Activated T-cell treated with anti-CD3 and anti-CD28 coated beads for 24 hours (primary cell): ENCODE measurements at regions not wholly inside any gene's neighbourhood (a gene's known extent, or its start where the extent isn't known, plus 50 kb on each side); places are given as distances from the start of the nearest gene placed in this dataset.
"Not testable (repeated sequence)": the region's sequence is repeated elsewhere in the genome, so short reads cannot be mapped to it uniquely, and the experiment has no call there.

ENCODE experiments used
- DNase-seq: peaks from one replicate; pipeline ENCODE4 v3.0.0-alpha.2; 2020; ENCODE audit warnings: low read depth

- DNase-seq: no peak
Measured at GRCh38 chr4:155032521-155033229, 175.8 kb upstream of the NPY2R start.

GRCh38 chr4:155033604-155034003 is 174.8 kb upstream of the NPY2R start:
- no peak for DNase-seq

GRCh38 chr4:155037031-155037430 is 171.4 kb upstream of the NPY2R start:
- DNase-seq: no peak

- no peak for DNase-seq
Measured at GRCh38 chr4:155038459-155038858, 170.0 kb upstream of the NPY2R start.

DNA sequence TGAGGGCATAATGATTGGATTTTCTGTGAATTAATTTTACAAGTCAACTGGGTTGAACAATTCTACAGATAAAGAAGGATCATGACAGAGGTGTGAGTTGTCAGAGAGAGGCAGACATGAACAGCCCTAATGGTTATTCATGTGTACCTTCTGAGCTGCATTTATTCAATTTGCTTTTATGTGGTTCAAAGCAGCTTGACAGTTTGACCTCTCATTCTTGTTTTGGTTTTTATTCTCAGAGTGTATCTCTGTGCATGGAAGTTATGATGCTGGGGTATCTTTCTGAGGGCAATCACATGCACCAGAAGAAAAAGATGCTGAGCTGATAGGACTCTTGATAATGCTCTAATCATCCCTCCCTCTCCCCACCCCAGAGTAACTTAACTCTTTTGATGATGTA is 169.3 kb upstream of the NPY2R start:
- DNase-seq: no peak

DNA sequence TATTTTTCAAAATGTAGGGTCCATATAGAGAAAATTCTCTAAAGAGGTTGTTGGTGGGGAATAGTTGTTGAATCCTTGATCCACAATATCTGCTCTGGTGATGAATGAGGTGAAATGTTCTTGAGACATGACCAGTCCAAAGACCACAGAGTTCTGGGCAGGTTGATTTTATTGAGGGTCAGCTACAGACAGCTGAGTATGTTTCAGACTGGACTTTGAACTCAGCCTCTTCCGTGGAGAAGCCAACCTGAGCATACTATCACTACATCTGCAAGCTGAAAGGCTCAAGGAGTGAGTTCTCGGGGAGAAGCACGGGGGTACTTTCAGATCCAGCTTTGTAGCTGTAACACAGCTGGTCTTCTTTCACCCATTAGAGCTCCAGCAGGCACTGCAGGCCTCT is 168.4 kb upstream of the NPY2R start:
- DNase-seq: no peak

- DNase-seq: no peak
Measured at GRCh38 chr4:155042014-155042413, 166.4 kb upstream of the NPY2R start.

- not testable (repeated sequence) for DNase-seq
Measured at GRCh38 chr4:155044251-155044650, 164.2 kb upstream of the NPY2R start.

- DNase-seq: no peak
Measured at GRCh38 chr4:155047755-155048154, 160.7 kb upstream of the NPY2R start.

DNA sequence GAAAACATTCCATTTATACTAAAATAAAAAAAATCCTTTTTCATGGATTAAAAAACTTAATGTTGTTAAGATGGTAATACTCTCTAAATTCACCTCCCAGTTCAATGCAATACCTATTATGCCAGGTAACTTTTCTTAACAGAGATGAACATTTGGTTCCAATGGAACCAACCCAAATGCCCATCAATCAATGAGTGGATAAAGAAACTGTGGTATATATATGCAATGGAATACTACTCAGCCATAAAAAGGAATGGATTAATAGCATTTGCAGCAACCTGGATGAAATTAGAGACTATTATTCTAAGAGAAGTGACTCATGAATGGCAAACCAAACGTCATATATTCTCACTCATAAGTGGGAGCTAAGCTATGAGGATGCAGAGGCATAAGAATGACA is 154.4 kb upstream of the NPY2R start:
- not testable (repeated sequence) for DNase-seq

DNA sequence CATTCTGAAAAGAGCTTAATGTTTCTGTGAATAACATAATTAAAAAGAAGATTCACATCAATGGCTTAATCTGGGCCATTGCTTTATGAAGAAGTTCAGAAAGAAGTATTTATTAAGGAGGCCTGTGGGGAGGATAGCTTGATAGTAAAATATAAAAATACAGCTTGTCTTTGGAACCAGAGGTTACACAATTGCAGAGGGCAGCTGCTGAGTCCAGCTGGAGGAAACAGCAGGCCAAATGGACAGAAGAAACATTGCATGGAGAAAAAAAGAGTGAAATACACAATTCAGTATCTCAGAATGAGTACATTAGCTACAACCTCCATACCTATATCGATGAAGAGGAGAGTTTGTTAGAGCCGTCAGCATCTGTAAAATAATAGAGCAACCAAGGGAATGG is 148.0 kb upstream of the NPY2R start:
- no peak for DNase-seq

DNA sequence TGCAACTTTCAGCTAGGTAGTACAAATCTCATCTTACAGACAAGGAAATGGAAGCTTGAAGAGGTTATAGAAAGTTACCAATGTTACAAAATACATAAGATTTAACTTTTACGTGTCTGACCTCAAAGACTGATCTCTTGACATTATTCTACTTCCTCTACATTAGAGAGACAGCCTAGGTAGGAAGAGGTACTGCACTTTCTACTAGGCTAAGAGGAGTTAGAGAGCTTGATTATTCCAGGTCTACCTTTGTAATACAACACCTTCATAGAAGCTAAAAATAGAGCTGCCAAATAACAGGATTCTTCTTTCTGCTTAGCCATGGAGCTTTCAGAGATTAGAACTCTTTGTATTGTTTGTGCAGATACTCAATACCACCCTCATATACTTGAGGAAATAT is 147.6 kb upstream of the NPY2R start:
- no peak for DNase-seq

GRCh38 chr4:155062948-155063347 is 145.5 kb upstream of the NPY2R start:
- DNase-seq: no peak

DNA sequence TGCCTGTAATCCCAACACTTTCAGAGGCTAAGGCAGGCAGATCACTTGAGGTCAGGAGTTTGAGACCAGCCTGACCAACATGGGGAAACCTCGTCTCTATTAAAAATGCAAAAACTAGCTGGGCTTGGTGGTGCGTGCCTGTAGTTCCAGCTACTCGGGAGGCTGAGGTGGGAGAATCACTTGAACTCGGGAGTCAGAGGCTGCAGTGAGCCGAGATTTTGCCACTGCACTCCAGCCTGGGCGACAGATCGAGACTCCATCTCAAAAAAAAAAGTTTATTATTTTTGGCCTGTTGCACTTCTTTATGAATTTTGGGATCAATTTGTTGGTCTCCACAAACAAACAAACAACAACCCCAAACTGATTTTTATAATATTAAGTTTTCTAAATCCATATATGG is 143.5 kb upstream of the NPY2R start:
- DNase-seq: not testable (repeated sequence)

DNA sequence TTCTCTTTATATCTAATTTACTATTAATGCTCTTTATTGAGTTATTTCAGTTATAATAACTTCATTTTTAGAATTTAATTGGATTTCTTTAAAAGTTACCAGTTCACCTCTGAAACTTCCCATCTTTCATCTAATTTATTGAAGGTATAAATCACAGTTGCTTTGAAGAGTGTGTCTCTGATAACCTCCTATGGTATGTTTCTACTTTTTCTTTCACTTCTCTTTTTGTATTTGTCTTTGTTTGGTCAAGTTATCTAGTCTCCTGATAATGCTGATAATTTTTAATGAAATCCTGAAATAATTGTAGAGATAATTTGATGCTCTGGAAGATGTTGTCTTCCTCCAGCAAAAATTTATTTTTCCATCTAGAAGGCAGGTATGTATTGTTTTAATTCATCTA is 141.6 kb upstream of the NPY2R start:
- DNase-seq: no peak

DNA sequence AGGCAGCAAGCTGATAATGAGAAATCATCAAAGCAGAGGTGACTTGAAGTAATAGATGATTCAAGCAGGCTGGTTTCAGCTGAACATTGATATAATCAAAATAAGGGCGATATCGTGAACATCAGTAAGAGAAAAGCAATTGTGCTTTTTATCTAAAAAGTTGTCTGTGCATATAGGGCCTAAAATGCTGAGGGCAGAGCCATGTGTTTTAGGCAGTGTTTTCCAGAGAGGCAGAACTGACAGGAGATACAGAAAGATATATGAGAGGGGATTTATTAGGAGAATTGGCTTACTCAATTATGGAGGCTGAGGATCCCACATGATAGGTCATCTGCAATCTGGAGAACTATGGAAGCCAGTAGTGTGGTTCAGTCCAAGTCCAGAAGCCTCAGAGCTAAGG is 136.5 kb upstream of the NPY2R start:
- DNase-seq: no peak

DNA sequence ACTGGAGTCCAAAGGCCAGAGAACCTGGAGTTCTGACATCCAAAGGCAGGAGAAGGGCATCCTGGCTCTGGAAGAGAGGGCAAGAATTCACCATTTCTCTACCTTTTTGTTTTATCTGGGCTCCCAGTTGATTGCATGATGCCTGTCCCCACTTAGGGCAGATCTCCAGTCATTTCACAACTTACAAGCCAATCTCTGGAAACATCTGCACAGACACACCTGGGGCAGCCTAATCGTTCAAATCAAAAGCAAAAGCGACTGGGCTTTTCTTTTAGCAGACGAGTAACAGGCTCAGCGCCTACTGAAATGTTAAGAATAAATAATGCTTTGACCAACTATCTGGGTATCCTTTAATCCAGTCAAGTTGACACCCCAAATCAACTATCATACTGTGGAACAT is 136.0 kb upstream of the NPY2R start:
- no peak for DNase-seq

GRCh38 chr4:155073852-155074251 is 134.6 kb upstream of the NPY2R start:
- DNase-seq: no peak

DNA sequence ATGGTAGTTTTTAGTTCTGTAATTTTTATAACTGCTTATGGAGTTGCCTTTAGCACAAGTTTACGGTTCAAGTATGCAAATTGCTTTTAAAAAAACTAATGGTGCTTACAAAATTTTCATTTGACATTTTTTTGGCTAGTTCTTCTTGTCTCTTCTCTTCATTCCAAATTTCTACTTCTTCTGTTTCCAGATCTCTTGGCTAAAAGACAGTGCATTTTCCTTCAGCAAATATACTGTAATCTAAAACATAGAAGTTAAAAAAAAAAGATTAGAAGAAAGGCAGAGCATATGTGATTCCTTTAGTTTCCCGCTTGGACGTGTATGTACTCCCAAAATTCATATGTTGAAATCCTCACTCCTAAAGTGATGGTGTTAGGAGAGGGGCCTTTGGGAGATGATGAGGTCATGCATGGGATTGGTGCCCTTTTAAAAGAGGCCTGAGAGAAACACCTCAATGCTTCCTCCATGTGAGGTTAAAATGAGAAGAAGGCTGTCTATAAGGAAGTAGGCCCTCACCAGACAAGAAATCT is 132.1 kb upstream of the NPY2R start:
- DNase-seq: no peak

DNA sequence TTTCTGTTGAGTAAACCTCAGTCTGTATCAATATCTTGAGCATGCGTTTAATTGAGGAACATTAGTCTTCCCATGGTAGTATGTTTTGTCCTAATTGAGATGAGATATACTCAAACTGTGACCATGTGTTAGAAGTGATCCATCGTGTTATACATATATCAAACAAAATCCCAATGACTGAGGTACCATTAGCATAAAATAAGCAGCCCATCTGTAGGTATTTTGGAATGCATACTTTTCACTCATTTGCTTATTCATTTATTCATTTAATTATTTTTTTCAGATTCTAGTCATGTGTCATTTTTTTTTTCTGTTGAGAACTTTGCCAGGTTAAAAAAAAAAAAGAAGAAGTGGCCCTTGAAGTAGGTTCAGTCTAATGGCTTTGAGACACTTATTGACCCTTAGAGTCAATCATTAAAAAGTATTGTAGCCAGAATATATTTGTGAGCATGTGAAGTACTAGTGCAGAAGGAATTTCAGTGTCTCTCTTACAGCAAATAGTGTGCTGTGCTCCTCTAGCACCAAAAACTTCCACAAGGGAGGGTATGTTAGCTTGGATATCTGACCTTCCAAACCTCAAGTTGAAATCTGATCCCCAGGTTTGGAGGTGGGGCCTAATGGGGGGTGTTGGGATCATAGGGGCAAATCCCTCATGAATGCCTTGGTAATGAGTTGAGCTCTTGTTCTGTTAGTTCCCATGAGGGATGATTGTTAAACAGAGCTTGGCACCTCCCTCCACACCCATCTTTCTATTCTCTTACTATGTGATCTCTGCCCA is 130.8 kb upstream of the NPY2R start:
- DNase-seq: no peak

DNA sequence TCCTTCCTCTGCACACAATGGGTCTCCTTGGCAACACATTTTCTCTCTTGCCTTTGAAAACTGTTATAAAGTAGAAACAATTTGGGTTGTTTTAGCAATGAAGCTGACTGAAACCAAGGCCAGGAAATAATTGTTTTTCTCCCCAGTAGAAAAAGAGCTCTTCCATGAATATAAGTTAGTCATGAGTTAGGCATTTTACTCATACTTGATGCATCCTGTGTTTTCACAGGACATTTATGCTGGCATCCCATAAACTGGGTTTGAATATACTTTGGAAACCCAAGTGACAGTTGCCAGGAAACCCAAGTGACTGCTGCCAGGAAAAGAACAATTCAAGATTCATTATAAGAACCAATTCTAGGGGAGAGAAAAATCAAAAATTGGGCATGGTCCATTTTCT is 128.6 kb upstream of the NPY2R start:
- no peak for DNase-seq

DNA sequence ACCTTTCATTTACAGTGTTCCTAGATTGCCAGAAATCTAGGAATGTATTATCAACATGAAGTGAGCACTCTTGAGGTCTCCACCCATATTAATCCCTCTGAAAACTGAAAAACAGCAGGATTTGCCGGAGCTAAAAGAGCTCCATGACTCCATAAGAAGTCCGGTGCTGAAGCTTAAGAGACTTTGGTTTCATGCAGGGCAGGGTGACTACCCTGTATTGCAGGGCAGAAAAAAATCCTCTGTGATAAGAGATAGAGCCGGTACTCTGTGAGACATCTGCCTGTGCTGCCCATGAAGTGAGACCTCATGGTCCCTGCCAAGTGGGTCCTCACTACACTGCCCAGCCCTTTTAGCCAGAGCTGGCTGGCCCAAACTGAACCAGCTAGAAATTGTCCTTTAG is 127.2 kb upstream of the NPY2R start:
- no peak for DNase-seq

DNA sequence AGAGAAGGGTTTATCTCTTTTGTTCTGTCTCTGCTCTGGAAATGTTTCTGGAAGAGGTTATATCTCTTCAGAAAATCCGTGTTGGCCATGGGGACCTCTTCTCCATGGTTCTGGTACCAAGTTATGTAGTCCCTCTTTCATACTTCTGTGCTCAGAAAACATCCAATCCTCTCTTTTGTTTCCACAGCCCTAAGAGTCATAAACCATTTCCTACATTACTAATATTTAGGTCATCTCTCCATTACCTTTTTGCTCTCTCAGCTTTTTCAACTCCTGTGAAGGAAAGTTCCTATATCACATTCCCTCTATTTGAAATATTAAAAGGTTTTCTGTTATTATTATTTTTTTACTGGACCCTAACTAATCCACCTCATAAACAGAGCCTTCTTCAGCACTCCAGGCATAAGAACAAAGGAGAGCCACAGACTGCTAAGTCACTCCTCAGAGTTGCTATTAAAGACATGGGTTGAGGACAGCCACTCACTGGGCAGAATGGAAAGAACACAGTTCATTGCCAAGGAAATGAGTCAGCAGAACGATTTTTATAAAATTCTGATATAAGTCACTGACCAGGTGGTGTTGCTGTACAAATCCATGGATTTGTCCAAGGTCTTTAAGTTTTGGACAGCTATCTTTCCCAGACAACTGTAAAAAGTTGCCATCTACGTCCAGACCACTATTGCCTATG is 122.4 kb upstream of the NPY2R start:
- DNase-seq: no peak
